HS-27A (cell line): ENCODE measurements at regions not wholly inside any gene's neighbourhood (a gene's known extent, or its start where the extent isn't known, plus 50 kb on each side); places are given as distances from the start of the nearest gene placed in this dataset.
"Not testable (repeated sequence)": the region's sequence is repeated elsewhere in the genome, so short reads cannot be mapped to it uniquely, and the experiment has no call there.

ENCODE experiments used
- DNase-seq: peaks from one replicate; pipeline ENCODE4 v3.0.0-alpha.2; 2012; ENCODE audit warnings: low read depth, missing footprints

GRCh38 chr16:29355339-29356059 lies 51.0 kb downstream of the NPIPB11 start:
- not testable (repeated sequence) for DNase-seq

DNA sequence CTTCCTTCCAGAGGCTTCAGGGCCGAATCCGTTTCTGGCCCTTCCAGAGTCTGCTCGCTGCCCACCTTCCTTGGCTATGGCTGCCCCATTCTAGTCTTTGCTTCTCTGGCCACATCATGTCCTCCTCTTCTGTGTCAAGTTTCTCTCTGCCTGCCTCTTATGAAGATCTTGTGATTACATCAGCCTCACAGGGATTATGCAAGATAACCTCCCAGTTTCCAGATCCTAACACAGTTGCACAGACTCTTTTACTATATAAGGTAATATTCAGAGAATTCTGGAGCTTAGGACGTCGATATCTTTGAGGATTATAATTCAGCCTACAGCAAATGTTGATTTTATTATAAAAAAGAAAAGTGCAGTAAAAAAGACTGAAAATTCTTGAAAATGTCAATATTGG lies 52.1 kb downstream of the NPIPB11 start:
- DNase-seq = not testable (repeated sequence)

- not testable (repeated sequence) for DNase-seq
Observed at GRCh38 chr16:29352617-29352999, 53.9 kb downstream of the NPIPB11 start.

DNA sequence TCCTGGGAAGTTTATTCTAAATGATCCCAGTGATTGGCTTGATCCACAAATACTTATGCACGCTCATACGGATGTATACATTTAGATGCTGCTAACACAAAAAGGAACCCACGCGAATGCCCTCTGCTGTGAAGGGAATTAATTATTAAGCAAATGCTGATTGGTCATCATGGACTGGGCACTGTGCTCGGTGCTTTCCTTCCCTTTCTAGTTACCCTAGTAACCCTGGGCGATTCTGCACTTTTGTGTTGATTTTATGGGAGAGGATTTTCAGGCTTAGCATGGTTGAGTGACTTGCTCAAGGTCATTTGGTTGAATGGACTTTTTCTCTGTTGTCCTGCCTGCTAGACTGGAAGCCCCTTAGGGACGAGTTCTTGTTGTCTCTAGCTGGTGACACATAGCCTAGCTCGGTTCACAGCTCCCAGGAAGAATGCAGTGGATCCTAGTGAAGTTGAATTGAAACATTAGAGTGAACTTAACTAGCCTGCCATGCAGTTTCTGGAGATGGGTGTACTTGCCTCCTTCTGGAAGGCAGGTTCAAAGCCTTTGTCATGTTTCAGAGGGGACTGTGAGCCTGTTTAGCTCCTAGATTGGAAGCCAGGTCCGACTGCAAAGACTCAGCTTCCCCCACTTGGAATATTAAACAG lies 54.4 kb downstream of the NPIPB11 start:
- not testable (repeated sequence) for DNase-seq

GRCh38 chr16:29351271-29351969 lies 55.1 kb downstream of the NPIPB11 start:
- DNase-seq = not testable (repeated sequence)

GRCh38 chr16:29349966-29350365 lies 56.5 kb downstream of the NPIPB11 start:
- DNase-seq = peak; percentile 41

GRCh38 chr16:29348748-29349147 lies 57.8 kb downstream of the NPIPB11 start:
- DNase-seq = not testable (repeated sequence)

DNA sequence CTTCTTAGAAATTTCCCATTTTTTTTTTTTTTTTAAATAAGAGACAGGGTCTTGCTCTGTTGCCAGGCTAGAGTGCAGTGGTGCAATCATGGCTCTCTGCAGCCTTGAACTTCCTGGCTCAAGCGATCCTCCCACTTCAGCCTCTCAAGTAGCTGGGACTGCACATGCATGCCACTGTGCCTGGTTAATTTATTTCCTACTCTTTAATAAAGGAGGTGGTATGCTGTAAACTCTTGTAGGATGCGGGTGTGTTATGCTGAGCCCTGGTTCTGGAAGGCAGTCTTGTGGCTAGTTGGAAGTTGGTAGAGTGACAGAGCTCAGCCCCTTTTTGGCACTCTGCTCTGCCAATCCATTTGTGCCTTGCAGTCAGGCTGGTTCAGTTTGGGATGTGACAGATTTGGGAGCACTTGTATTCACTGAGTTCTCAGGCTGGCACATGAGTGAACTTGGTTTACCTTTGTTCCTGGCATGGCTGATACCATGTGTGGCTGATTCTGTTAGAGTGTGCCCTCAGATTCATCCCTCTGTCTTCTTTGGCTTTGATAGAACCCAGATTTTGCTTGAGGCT lies 58.3 kb downstream of the NPIPB11 start:
- DNase-seq = not testable (repeated sequence)

DNA sequence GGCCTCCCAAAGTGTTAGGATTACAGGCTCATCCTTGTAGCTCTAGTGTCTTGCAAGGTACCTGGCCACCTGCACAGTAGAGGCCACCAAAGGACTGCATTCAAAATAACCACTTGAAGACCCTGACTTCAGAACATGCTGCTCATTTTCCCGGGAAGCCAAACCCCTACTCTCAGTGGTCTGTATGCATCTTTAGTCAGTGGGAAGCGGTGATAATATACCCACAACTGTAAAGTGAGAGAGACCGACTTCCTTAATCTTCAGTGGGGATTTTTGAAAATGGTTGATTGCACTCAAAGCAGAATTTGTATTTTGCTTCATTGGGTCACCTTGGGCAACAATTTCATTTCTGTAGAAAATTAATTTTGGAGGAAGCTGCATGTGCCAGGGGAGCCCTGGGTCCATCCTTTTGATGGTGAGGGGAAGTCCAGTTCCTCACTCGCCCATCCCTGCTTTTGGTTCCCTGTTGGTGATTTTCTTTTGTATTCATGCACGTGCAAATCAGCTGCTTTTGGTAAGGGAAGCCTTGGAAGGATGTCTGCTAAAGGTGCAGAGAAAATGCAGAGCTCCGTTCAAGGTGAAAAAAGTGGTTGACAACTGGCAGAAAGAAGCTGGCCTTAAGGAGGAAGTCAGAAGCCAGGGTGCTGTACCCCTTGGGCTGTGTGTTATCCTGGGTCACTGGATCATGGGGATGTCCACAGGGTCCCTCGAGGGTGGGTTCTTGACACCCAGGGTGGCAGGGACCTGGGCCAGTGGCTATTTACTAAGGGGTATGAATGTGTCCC lies 59.5 kb downstream of the NPIPB11 start:
- not testable (repeated sequence) for DNase-seq

DNA sequence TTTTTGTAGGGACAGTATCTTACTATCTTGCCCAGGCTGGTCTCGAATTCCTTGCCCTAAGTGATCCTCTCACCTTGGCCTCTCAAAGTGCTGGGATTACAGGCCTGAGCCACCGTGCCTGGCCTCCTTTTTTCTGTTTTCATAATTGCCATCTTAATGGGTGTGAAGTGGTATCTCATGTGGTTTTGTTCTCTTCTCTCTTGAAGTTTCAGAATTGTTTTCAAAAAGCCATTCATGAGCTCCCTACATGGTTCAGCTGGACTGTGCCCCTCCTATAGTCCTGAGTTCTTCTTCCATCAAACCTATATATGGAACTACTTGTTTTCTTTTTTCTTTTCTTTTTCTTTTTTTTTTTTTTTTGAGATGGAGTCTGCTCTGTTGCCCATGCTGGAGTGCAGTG lies 60.3 kb downstream of the NPIPB11 start:
- DNase-seq = not testable (repeated sequence)

DNA sequence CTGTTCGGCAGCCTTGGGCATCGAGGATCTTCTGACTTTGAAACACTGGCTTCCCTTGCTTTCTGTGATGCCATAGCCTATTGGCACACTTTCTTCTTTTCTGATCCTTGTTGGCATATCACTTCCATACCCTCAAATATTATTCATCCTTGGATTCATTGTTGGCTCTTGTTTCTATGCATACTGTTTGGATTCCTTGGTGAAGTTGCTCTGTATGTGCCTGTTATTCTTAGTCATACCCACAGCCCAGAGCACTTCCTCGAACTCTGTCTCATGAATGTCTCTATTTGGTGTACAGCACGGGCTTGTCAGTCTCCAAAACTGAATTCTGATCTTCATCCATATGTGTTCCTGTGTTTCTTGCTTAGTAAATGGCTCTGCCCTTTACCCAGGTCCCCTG lies 63.6 kb downstream of the NPIPB11 start:
- not testable (repeated sequence) for DNase-seq

GRCh38 chr16:29340779-29341438 lies 65.6 kb downstream of the NPIPB11 start:
- not testable (repeated sequence) for DNase-seq

GRCh38 chr16:29340235-29340634 lies 66.3 kb downstream of the NPIPB11 start:
- not testable (repeated sequence) for DNase-seq

DNA sequence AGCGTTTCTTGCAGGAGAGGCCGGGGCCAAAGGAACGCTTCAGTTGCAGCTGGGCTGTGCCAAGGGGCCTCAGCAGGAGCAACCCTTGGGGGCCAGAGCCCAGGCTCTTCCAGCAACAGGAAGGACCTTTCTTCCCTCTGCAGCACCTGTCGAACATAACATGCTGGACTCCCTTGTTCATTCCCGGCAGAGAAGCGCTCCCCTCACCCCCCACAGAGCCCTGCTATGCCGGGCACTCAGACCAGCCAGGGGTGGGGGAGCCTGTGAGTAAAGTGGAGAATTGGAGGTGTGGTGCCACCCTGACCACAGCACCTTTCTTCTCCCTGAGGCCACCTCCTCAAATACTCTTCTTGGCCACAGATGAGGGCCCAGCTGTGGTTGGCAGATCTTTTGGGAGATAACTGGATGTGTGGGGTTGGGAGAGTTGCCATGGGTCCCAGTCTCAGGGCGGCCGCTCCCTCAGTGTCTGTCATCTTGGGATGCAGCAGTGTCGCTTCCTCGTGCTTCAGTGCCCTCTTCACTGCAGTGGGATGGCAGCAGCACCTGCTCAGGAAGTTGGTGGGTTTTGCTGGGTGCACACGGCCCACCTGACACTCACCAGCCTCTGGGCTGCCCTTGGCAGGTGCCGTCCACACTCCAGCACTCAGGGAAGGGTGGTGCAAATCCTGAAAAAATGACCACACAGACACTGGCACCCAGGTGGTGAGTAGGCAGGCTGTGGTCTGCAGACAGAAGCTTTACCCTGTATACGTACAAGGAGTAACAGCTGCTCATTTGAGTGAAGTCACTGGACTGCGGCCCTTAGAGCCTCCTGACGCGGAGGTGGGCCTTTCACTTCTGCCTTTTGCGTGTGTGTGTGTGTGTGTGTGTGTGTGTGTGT lies 67.5 kb downstream of the NPIPB11 start:
- not testable (repeated sequence) for DNase-seq

DNA sequence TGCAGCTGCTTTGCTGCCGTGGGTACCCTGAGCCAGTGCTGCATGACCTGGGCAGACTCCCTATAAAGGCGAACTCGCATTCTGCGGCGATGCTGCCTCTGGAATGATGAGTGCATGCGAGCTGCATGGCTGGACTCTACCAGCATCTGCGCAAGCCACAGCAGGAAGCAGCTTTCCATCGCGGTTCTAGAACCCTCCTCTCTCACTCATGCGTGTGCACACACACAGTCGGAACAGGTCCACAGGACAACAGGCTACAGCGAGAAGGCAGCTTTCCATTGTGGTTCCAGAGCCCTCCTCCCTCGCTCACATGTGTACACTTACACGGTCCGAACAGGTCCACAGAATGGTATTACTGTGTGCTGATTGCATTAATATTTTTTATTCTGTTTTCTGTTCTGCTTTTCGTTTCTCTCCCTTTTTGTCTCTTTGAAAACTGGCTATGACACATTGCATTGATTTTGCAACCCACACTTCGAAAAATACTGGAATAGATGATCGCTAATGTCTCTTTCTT lies 69.1 kb downstream of the NPIPB11 start:
- DNase-seq = not testable (repeated sequence)

DNA sequence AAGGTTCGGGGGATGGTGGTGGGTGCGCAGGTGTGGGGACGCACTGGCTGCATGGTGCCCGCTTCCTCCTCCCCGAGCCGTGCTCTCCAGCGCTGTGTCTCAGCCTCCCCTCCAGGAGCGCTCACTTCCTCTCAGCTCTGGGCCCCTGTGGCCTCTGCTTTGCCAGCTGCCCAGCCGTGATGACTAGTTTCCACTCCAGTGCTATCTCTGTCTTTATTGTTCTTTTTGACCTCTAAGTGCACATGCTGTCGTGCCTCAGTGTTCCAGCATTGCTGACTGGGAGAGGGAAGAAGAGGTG lies 71.0 kb downstream of the NPIPB11 start:
- not testable (repeated sequence) for DNase-seq

DNA sequence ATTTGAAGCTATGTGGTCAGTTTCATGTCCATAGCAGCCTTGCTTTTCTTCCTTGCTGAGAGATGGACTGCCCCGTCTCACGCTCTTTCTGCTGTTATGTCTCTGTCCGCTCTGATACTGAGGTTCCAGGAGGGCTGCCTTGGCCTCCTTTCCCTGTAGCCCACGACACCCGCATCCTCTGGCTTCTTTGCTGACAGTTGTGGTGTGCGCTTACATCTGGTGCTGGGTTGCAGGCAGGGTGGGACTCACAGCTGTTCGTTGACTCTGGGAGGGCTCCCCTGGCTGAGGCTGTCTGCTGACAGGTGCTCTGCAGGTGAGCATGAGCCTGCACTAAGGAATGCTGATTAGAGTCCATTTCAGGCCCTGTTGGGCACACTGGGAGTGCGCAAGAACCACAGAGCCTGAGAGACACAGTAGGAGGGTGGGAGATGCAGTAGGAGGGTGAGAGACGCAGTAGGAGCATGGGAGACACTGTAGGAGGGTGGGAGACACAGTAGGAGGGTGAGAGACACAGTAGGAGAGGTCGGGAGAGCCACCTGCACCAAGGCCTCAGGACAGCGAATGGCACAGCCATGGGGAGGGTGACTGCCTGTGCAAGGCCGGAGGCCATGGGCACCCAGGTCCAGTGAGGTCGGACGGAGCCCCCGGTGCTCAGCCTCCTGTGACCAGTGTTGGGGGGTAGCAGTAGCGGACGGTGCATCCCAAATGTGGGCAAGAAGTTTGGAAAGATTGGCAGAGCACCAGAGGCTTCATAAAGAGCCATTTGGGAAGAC lies 71.5 kb downstream of the NPIPB11 start:
- not testable (repeated sequence) for DNase-seq

DNA sequence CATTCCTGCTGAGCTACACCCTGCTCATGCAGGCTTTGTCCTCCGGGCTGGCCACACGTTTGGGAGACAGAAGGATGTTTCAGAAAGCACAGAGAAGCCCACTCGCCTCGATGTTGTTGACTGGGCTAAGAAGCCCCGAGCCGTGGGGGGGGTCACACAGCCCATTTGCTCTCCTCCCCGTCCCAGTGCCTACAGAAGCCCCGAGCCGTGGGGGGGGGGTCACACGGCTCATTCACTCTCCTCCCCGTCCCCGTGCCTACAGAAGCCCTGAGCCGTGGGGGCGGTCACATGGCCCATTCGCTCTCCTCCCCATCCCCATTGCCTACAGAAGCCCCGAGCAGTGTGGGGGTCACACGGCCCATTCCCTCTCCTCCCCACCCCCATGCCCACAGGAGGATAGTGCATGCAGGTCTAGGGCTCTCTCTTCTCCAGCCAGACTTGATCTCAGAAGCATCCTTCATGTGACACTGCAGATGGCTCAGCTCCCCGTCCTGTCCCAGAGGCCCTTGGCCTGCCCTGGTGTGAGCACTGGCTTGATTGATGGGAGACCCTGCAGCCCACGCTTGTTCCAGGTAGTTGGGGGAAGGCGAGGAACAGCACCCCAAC lies 72.9 kb downstream of the NPIPB11 start:
- not testable (repeated sequence) for DNase-seq

GRCh38 chr16:29330623-29331022 lies 75.9 kb downstream of the NPIPB11 start:
- not testable (repeated sequence) for DNase-seq
